Neuronal stem cell (in vitro differentiated cells): ENCODE measurements at regions not wholly inside any gene's neighbourhood (a gene's known extent, or its start where the extent isn't known, plus 50 kb on each side); places are given as distances from the start of the nearest gene placed in this dataset.
A peak's percentile ranks its signal among the peaks of the same experiment; 100 is the strongest.

Experiments
- DNase-seq: peaks from one replicate; pipeline ENCODE4 v3.0.0-alpha.2; 2013; ENCODE audit warnings: low spot score
- H2AFZ ChIP-seq: one replicate; pipeline ENCODE4 v1.6.1; 2013; ENCODE audit warnings: mild to moderate bottlenecking, low read length, inconsistent platforms
- H2AK5ac ChIP-seq: 2 replicates; pipeline ENCODE4 v1.6.1; 2013; ENCODE audit warnings: low read depth, mild to moderate bottlenecking, inconsistent platforms, low read length, moderate library complexity, mixed read lengths
- H2BK120ac ChIP-seq: 2 replicates; pipeline ENCODE4 v1.6.1; 2013; ENCODE audit warnings: low read depth, mild to moderate bottlenecking, inconsistent platforms, low read length, moderate library complexity, mixed read lengths
- H2BK12ac ChIP-seq: one replicate; pipeline ENCODE4 v1.6.1; 2013; ENCODE audit warnings: low read length, inconsistent platforms
- H2BK15ac ChIP-seq: 2 replicates; pipeline ENCODE4 v1.6.1; 2013; ENCODE audit warnings: mild to moderate bottlenecking, low read length, inconsistent platforms, mixed read lengths
- H2BK5ac ChIP-seq: one replicate; pipeline ENCODE4 v1.6.1; 2013; ENCODE audit warnings: inconsistent platforms, mild to moderate bottlenecking, low read length, moderate library complexity
- H3K14ac ChIP-seq: one replicate; pipeline ENCODE4 v1.6.1; 2013; ENCODE audit warnings: low read length, inconsistent platforms
- H3K18ac ChIP-seq: 2 replicates; pipeline ENCODE4 v1.6.1; 2013; ENCODE audit warnings: low read length, inconsistent platforms
- H3K23ac ChIP-seq: 2 replicates; pipeline ENCODE4 v1.6.1; 2013; ENCODE audit warnings: low read depth, mild to moderate bottlenecking, mixed read lengths, low read length, inconsistent platforms; ENCODE audit not compliant: poor library complexity
- H3K27ac ChIP-seq: replicated peaks from 3 replicates; pipeline ENCODE4 v1.5.1; 2013; ENCODE audit warnings: low read length, inconsistent platforms
- H3K27me3 ChIP-seq, 3 experiments: 2 replicates each; pipeline ENCODE4 v1.6.1; 2013; ENCODE audit warnings: low read length in 3 of 3, mild to moderate bottlenecking in 2 of 3, inconsistent platforms in 1 of 3, low read depth in 1 of 3, mixed read lengths in 1 of 3, moderate library complexity in 1 of 3; ENCODE audit not compliant: control insufficient read depth in 3 of 3, insufficient read depth in 3 of 3
- H3K36me3 ChIP-seq, 2 donors: replicated peaks in 1 of 2; 2 replicates each; pipeline ENCODE4 v1.6.1; 2013; ENCODE audit warnings: low read length in 2 of 2; ENCODE audit not compliant: control insufficient read depth in 2 of 2, insufficient read depth in 2 of 2
- H3K4ac ChIP-seq: 2 replicates; pipeline ENCODE4 v1.6.1; 2013; ENCODE audit warnings: inconsistent platforms, mild to moderate bottlenecking, low read length, moderate library complexity
- H3K4me1 ChIP-seq, 2 donors: 1 replicate in 1 of 2; 2 replicates in 1 of 2; pipeline ENCODE4 v1.6.1; 2013; ENCODE audit warnings: low read length in 2 of 2, low read depth in 1 of 2; ENCODE audit not compliant: control insufficient read depth in 2 of 2, insufficient read depth in 1 of 2
- H3K4me2 ChIP-seq: one replicate; pipeline ENCODE4 v1.6.1; 2013; ENCODE audit warnings: mild to moderate bottlenecking, low read length, inconsistent platforms; ENCODE audit not compliant: insufficient read depth, poor library complexity, severe bottlenecking
- H3K4me3 ChIP-seq, 2 donors: 2 replicates each; pipeline ENCODE4 v1.5.1; 2013; ENCODE audit warnings: low read length in 2 of 2, mild to moderate bottlenecking in 2 of 2, inconsistent platforms in 1 of 2, moderate library complexity in 1 of 2
- H3K79me1 ChIP-seq: one replicate; pipeline ENCODE4 v1.6.1; 2013; ENCODE audit warnings: low read depth, mild to moderate bottlenecking, inconsistent platforms, low read length, moderate library complexity
- H3K9ac ChIP-seq: one replicate; pipeline ENCODE4 v1.6.1; 2013; ENCODE audit warnings: mild to moderate bottlenecking, low read depth, low read length, inconsistent platforms; ENCODE audit not compliant: poor library complexity
- H3K9me3 ChIP-seq, 2 donors: replicated peaks in 1 of 2; 2 replicates each; pipeline versions ENCODE3 to v1.6.1; 2013; ENCODE audit warnings: low read length in 2 of 2, mild to moderate bottlenecking in 2 of 2, inconsistent platforms in 1 of 2, low read depth in 1 of 2, mixed read lengths in 1 of 2, moderate library complexity in 1 of 2; ENCODE audit not compliant: control insufficient read depth in 2 of 2, insufficient read depth in 1 of 2
- H4K8ac ChIP-seq: one replicate; pipeline ENCODE4 v1.6.1; 2013; ENCODE audit warnings: low read depth, mild to moderate bottlenecking, inconsistent platforms, low read length, moderate library complexity
- H4K91ac ChIP-seq: one replicate; pipeline ENCODE4 v1.6.1; 2013; ENCODE audit warnings: low read length, low read depth, mild to moderate bottlenecking, inconsistent platforms; ENCODE audit not compliant: poor library complexity
- WGBS, 2 donors: extraction: QIAGEN DNeasy Blood & Tissue Kit; methylation state at CpG; one replicate each; pipeline ENCODE4 v1.1.7; 2013; ENCODE audit warnings: missing lambda C conversion rate in 2 of 2, mixed read lengths in 1 of 2; ENCODE audit not compliant: insufficient read length in 2 of 2, insufficient replicate concordance in 1 of 2; ENCODE audit errors: extremely low coverage in 2 of 2; 5-methylcytosine and 5-hydroxymethylcytosine counted together

- Histone ChIP-seq H3K14ac (no peak overlapping the region), H3K36me3 (no peaks in the 10 kb centered on the region), H3K79me1 (no peaks in the 10 kb centered on the region), H3K9ac (no peak overlapping the region), H2BK15ac (no peak overlapping the region), H3K23ac (no peak overlapping the region), H3K4me3 (no peak overlapping the region), H3K4me1 (no peaks in the 10 kb centered on the region), H3K27me3 (no peaks in the 10 kb centered on the region), H4K91ac (no peak overlapping the region), H3K4me2 (no peak overlapping the region), H2BK120ac (no peak overlapping the region), H2AK5ac (no peak overlapping the region), H2BK12ac (no peak overlapping the region), H2AFZ (no peak overlapping the region), H3K18ac (no peak overlapping the region), H4K8ac (no peak overlapping the region), H3K4ac (no peak overlapping the region), H3K9me3 (peaks cover 0 to 2% of the 10 kb centered on the region in 2 donors), H2BK5ac (no peak overlapping the region), H3K27ac (no peak overlapping the region)
- WGBS, 2 donors = no CpG with 5 or more reads among the region's 2 CpGs
- no peak for DNase-seq
These were observed 277.0 kb downstream of the MEX3B start for GRCh38 chr15:81768773-81769172.

DNA sequence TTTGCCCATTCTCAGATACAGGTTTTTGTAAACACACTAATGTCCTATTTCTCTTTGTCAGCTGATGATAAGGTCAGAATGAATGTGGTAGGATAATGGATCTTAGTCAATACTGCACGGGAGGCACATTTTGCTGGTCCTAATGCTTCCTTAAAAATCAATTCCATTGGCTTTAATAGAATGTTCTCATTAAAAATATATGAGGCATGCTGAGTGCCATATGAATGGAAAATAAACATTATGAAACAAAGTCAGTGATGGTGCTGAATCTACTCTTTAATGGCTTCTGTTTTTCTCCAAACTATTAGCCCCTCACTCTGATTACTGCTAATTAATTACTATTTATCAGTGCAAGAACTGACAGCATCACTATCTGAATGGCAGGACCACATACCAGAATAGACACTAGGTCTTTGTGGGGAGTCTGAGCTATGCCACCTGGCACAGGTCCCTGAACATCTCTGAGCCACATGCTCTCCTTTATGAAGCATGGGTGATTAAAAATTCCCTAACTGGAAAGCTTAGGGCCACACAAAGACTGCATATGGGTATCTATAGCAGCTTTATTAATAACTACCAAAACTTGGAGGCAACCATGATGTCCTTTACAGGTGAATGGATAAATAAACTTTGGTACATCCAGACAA lies 278.9 kb downstream of the MEX3B start:
- no peak overlapping the region for H2BK12ac ChIP-seq
- H2BK15ac ChIP-seq = no peak overlapping the region
- no peak overlapping the region for H3K14ac ChIP-seq
- no peak overlapping the region for H2AK5ac ChIP-seq
- H3K4me2 ChIP-seq = no peak overlapping the region
- H4K91ac ChIP-seq = no peak overlapping the region
- no peaks in the 10 kb centered on the region for H3K79me1 ChIP-seq
- H2BK120ac ChIP-seq = no peak overlapping the region
- H3K36me3 ChIP-seq = no peaks in the 10 kb centered on the region
- no peaks in the 10 kb centered on the region for H3K27me3 ChIP-seq
- H3K4me3 ChIP-seq = peak overlapping the region in 1 of 2 donors; percentile 25
- no peak for DNase-seq
- H2BK5ac ChIP-seq = no peak overlapping the region
- no peak overlapping the region for H3K27ac ChIP-seq
- no peak overlapping the region for H3K4ac ChIP-seq
- no peak overlapping the region for H3K23ac ChIP-seq
- no peak overlapping the region for H3K9ac ChIP-seq
- no peak overlapping the region for H4K8ac ChIP-seq
- peaks cover 0 to 2% of the 10 kb centered on the region in 2 donors for H3K9me3 ChIP-seq
- H3K18ac ChIP-seq = no peak overlapping the region
- no peak overlapping the region for H2AFZ ChIP-seq
- no CpG with 5 or more reads among the region's 1 CpG for WGBS, 2 donors
- no peaks in the 10 kb centered on the region for H3K4me1 ChIP-seq

DNA sequence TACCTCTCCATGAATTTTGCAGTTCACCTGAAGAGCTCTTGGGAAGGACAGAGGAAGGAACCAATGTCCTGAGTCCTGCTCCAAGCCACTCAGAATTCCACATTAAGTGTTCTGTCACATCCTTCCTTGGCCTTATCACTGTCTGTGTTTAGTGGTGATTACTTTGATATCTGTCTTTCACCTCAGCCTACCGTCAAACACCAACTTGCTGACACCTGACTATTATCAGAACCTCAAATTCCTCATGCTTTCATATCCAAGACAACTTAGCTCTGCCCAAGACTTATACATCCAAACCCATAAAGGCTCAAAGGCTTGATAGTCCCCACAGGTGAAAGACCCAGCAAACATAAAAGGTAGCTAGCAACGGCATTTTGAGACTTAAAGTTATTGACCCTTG lies 280.0 kb downstream of the MEX3B start:
- Histone ChIP-seq H3K9me3 (peaks cover 0 to 2% of the 10 kb centered on the region in 2 donors), H2AFZ (no peak overlapping the region), H3K4me3 (no peak overlapping the region), H3K27me3 (no peaks in the 10 kb centered on the region), H3K4ac (no peak overlapping the region), H3K4me2 (no peak overlapping the region), H3K36me3 (no peaks in the 10 kb centered on the region), H2BK120ac (no peak overlapping the region), H3K23ac (no peak overlapping the region), H2BK12ac (no peak overlapping the region), H4K8ac (no peak overlapping the region), H3K18ac (no peak overlapping the region), H3K79me1 (no peaks in the 10 kb centered on the region), H2BK15ac (no peak overlapping the region), H4K91ac (no peak overlapping the region), H2AK5ac (no peak overlapping the region), H3K14ac (no peak overlapping the region), H3K4me1 (no peaks in the 10 kb centered on the region), H2BK5ac (no peak overlapping the region), H3K27ac (no peak overlapping the region), H3K9ac (no peak overlapping the region)
- DNase-seq = no peak
- no CpG with 5 or more reads among the region's 2 CpGs for WGBS, 2 donors

- H3K4me1 ChIP-seq = no peaks in the 10 kb centered on the region
- H3K18ac ChIP-seq = no peak overlapping the region
- no peak overlapping the region for H4K91ac ChIP-seq
- no peak for DNase-seq
- no peak overlapping the region for H2AFZ ChIP-seq
- no CpG with 5 or more reads among the region's 1 CpG for WGBS, 2 donors
- no peak overlapping the region for H2BK120ac ChIP-seq
- H3K4me3 ChIP-seq = no peak overlapping the region
- no peaks in the 10 kb centered on the region for H3K36me3 ChIP-seq
- no peak overlapping the region for H3K23ac ChIP-seq
- H3K27me3 ChIP-seq = no peaks in the 10 kb centered on the region
- no peak overlapping the region for H4K8ac ChIP-seq
- no peak overlapping the region for H2BK15ac ChIP-seq
- peaks cover 0 to 2% of the 10 kb centered on the region in 2 donors for H3K9me3 ChIP-seq
- H3K14ac ChIP-seq = no peak overlapping the region
- no peaks in the 10 kb centered on the region for H3K79me1 ChIP-seq
- H2BK5ac ChIP-seq = no peak overlapping the region
- H2BK12ac ChIP-seq = no peak overlapping the region
- H3K9ac ChIP-seq = no peak overlapping the region
- no peak overlapping the region for H3K4ac ChIP-seq
- H2AK5ac ChIP-seq = no peak overlapping the region
- H3K27ac ChIP-seq = no peak overlapping the region
- H3K4me2 ChIP-seq = no peak overlapping the region
These were observed 282.5 kb downstream of the MEX3B start for GRCh38 chr15:81763304-81763703.
